GM21576 (cell line): ENCODE measurements at regions not wholly inside any gene's neighbourhood (a gene's known extent, or its start where the extent isn't known, plus 50 kb on each side); places are given as distances from the start of the nearest gene placed in this dataset.
"Not testable (repeated sequence)": the region's sequence is repeated elsewhere in the genome, so short reads cannot be mapped to it uniquely, and the experiment has no call there.

Experiments used
- ATAC-seq: cut with Tn5 transposase; IDR thresholded peaks from one replicate; pipeline ENCODE4 v1.9.1; 2021; ENCODE audit warnings: mild to moderate bottlenecking, moderate library complexity; ENCODE audit not compliant: unreplicated experiment

- ATAC-seq, result no peak
Measured at GRCh38 chr6:165766457-165766856, 103.4 kb upstream of the PDE10A start.

DNA sequence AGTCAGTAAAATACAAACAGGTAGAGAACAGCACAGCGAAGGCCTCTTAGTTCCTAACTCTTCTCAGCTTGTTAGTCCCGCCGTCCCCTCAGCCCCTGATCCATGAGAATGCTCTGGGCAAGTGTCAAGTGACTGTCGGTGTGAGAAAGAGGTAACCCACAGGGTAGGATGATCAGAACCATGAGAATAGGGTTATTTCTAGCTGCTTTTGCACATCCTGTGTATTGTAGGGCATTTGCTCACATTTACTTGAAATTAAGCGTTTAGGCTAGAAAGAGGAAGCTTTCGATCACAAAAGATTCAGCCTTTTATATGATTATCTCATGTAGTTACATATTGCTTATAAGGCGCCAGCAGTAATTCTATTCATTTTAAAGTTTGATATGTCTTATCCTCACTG lies 103.0 kb upstream of the PDE10A start:
- no peak for ATAC-seq

DNA sequence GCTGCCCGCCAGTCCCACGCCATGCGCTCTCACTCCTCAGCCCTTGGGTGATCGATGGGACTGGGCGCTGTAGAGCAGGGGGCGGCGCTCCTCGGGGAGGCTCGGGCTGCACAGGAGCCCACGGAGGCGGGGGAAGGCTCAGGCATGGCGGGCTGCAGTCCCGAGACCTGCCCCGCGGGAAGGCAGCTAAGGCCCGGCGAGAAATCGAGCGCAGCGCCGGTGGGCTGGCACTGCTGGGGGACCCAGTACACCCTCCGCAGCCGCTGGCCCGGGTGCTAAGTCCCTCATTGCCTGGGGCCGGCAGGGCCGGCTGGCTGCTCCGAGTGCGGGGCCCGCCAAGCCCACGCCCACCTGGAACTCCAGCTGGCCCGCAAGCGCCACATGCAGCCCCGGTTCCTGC lies 102.2 kb upstream of the PDE10A start:
- not testable (repeated sequence) for ATAC-seq

- no peak for ATAC-seq
Measured at GRCh38 chr6:165762876-165763275, 99.8 kb upstream of the PDE10A start.

GRCh38 chr6:165762125-165762524 lies 99.1 kb upstream of the PDE10A start:
- ATAC-seq, result no peak

GRCh38 chr6:165760803-165761185 lies 97.8 kb upstream of the PDE10A start:
- no peak for ATAC-seq

GRCh38 chr6:165760126-165760802 lies 97.2 kb upstream of the PDE10A start:
- no peak for ATAC-seq

DNA sequence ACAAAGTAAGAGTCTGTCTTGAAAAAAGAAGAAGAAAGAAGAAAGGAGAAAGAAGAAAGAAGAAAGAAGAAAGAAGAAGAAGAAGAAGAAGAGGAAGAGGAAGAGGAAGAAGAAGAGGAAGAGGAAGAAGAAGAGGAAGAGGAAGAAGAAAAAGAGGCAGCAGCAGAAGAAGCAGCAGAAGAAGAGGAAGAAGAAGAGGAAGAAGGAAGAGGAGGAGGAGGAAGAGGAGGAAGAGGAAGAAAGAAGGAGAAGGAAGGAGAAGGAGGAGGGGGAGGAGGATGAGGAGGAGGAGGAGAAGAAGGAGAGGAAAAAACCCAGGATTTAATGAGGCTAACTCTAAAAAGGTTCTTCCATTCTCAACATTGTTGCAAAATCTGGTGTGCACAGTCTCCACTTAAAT lies 95.4 kb upstream of the PDE10A start:
- no peak for ATAC-seq

DNA sequence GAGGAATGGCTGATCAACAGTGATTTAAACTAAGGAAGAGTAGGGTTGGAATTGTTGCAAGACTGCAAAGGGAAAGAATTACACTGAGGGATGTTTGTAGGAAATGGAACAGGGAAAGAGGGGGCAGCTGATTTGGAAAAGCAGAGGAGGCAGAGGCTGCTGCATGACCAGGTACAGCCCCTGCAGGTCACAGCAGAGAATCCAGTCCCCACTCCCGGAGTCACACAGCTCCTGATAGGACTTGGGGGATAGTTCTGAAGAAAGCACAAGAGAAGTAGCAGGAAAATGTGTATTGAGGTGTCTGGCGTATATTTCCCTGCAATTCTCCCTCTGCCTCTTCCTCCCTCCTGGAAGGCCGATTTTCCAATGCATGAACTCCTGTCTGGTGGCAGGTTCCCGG lies 92.5 kb upstream of the PDE10A start:
- no peak for ATAC-seq

GRCh38 chr6:165753506-165753905 lies 90.5 kb upstream of the PDE10A start:
- ATAC-seq, result no peak

DNA sequence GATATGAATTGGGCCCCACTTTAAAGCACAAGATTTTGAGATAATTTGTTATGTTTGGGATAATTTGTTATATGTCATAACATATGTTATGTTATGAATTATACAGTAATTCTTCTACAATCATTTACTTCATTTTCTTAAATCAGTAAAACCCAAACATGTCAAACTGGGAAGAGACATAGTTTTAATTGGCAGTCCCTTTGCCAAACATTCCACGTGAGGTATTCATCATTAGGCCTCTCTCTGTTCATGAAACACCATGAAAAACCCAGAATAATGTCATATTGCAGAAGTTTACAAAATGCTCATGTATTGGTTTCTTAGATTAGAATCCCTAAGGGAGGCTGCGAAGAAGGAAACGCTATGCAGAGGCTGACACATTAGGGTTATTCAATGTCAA lies 89.4 kb upstream of the PDE10A start:
- no peak for ATAC-seq

DNA sequence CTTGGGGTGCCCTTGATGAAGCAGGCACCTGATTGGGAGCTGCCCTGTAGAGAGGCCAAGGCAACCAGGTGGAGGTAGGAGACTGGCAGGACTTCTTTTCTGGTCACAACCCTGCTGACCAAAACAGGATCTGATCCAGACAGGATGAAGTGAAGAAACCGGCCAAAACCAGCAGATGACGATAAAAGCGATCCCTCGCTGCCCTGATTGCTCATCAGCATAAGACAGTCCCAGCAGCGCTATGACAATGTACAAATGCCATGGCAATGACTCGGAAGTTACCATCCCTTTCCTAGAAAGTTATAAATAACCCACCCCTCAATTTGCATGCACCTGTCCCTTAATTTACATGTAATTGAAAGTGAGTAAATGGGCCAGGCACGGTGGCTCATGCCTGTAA lies 88.4 kb upstream of the PDE10A start:
- no peak for ATAC-seq

DNA sequence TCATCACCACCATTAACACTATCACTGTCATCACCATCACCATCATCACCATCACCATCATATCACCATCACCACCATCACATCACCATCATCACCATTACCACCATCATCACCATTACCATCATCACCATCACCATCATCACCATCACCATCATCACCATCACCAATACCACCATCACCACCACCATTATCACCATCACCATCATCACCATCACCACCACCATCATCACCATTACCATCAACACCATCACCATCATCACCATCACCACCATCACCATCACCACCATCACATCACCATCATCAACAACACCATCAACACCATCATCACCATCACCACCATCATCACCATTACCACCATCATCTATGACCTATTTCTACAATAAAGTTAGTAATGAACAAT lies 86.1 kb upstream of the PDE10A start:
- ATAC-seq, result no peak

DNA sequence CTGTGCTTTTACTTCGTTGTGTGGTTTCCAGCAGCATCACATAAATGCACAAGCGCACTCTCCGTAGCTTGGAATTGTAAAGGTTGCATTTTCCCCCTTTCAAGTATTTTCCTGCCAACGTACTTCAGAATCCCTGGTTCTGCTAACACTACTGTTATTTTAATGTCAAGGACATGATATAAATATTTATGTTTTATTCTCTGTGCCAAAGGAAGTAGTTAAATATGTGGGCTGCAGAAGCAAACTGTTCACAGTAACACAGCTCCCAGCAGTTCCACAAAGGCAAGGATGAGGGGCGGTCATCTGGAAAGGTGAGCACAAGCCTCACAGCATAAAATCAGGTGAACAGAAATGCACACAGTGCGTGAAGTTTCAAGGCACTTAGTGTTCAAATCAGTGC lies 85.3 kb upstream of the PDE10A start:
- no peak for ATAC-seq

DNA sequence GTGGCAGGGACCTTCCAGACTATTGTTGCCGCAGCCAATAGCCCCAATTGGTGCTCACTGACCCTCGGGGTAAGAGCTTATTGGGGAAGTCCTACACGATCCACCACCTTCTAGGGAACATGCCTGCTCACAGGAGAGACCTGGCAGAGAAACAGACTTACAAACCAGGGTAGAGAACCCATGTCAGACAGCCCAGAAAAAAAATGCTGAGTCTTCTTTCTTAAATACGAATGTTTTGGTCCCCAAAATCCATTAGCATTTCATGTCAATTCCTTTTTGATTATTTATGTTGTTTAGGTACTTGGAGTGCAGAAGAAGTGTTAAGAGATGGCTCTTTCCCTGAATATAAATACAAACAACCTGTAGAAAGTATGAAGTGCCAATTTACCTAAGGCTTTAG lies 84.9 kb upstream of the PDE10A start:
- ATAC-seq, result no peak

GRCh38 chr6:165746331-165746730 lies 83.3 kb upstream of the PDE10A start:
- no peak for ATAC-seq

- no peak for ATAC-seq
Measured at GRCh38 chr6:165745492-165745891, 82.5 kb upstream of the PDE10A start.

DNA sequence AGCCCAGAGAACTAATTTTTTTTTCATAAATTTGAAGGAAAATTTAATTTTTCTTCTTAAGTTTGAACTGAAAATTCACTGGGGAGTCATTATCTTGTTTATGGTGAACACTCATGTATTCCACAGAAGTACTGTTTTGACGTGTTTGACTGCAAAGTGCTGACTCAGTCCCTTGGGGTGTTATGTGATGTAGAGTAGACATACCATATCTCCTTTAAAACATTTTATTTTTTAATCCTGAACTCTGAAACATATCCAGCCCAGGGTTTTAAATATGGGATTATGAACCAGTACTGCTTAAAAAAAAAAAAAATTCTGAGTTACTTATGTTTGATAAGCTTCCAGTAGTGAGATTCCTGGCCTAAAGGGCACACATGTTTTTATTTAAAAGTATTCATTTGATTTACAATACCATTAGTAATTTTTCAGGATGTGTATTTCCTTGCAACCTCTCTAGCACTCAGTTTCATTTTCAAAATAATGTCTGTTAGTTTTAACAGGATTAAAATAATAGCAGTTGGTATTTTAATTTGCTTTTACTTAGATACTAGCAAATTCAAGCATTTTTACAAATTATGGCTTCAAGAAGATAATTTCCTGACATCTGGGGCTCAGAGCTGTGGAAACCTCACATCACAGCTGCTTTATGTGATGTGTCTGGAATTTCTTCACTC lies 81.7 kb upstream of the PDE10A start:
- ATAC-seq, result no peak

GRCh38 chr6:165743366-165743898 lies 80.4 kb upstream of the PDE10A start:
- no peak for ATAC-seq

DNA sequence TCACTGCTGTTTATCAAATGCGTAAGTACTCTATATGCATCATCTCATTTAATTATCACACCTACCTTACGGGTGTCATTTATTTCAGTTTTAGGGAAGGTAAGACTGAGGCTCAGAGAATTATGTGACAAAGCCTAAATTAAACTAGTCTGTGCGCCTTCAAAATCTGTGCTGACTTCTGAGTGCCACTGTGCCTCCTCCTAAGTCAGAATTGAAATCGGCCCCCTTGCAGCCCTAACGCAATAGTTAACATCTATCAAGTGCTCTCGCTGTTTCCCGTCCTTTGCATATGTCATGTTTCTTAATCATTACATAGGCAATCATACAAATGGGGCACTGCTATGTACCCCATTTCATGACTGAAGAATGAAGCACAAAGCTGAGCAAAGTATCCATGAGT lies 79.0 kb upstream of the PDE10A start:
- ATAC-seq, result no peak

DNA sequence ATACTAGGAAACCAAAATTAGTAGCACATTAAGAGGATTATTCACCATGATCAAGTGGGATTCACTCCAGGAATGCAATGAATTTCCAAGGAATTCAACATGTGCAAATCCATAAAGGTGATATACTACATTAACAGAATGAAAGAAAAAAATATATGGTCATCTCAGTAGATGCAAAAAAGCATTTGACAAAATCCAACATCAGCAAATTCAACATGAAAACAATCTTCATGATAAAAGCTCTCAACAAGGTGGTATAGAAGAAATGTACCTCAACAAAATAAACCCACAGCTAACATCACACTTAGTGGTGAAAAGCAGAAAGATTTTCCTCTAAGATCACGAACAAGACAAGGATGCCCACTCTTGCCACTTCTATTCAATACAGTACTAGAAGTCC lies 74.4 kb upstream of the PDE10A start:
- ATAC-seq, result no peak

- ATAC-seq, result no peak
Measured at GRCh38 chr6:165735065-165735464, 72.0 kb upstream of the PDE10A start.

DNA sequence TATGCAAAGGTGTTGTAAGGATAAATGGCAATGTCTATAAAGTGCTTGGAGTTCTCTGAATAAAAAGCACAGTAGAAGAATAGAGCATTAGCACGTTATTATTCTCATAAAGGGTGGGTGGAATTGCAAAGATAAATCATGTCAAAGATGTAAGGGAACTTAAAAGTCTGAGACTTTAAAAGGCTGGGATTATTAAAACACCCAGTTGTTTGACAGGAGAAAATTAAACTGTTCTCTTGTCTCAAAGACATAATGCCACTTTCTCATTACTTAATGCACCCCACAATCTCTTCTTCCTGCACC lies 70.4 kb upstream of the PDE10A start:
- ATAC-seq, result no peak
